ENCODE measurements at regions not wholly inside any gene's neighbourhood (a gene's known extent, or its start where the extent isn't known, plus 50 kb on each side); places are given as distances from the start of the nearest gene placed in this dataset.
"Not testable (repeated sequence)": the region's sequence is repeated elsewhere in the genome, so short reads cannot be mapped to it uniquely, and the experiment has no call there.

DNA sequence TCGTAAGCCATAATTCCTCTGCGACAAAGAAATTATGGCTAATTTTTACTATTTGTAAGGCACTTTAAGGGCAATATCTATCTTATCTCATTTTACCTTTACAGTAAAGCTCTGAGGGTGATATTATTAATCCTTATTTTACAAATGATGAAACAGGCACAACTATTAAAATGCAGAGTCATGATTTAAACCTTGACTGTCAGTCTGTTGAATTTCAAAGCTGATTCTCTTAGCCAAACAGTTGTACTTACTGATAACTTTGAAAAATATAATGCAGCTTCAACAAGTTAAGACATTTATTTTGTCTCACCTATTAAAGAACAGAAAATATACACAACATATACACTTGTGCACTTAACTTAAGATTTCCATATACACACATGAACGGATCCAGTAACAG, 88.2 kb downstream of the SMPDL3A start:
- Histone ChIP-seq H3K27ac (no peak overlapping the region), H3K9me3 (ENCODE audit: severe bottlenecking) (no peaks in the 10 kb centered on the region), H3K4me3 (ENCODE audit: low read depth, low read length) (no peak overlapping the region), H3K36me3 (no peaks in the 10 kb centered on the region), H3K27me3 (ENCODE audit: insufficient read depth, low read depth, severe bottlenecking) (no peaks in the 10 kb centered on the region)
- TF ChIP-seq, protein P1, sequence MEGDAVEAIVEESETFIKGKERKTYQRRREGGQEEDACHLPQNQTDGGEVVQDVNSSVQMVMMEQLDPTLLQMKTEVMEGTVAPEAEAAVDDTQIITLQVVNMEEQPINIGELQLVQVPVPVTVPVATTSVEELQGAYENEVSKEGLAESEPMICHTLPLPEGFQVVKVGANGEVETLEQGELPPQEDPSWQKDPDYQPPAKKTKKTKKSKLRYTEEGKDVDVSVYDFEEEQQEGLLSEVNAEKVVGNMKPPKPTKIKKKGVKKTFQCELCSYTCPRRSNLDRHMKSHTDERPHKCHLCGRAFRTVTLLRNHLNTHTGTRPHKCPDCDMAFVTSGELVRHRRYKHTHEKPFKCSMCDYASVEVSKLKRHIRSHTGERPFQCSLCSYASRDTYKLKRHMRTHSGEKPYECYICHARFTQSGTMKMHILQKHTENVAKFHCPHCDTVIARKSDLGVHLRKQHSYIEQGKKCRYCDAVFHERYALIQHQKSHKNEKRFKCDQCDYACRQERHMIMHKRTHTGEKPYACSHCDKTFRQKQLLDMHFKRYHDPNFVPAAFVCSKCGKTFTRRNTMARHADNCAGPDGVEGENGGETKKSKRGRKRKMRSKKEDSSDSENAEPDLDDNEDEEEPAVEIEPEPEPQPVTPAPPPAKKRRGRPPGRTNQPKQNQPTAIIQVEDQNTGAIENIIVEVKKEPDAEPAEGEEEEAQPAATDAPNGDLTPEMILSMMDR (IDR thresholded peaks at IDR 0.05; ENCODE audit: low read depth, low read length) = no peak
- DNase-seq = no peak

DNA sequence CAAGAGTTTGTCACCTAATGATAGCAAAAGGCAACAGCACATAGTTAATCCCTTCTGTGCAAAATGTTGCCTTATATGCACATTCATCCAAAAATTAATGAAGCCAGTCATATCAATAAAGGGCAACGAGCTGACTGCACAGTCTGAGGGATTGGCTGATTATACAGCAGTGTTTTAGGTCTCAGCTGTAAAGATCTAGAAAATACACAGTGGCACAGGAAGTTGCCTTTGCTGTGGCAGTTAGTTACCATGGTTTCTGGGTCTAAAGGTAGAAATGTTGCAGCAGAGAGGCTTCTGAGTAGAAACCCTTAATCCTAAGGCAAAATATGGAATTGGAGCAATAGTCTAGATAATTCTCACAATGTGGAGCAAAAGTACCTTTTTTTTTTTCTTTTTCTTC, 89.7 kb downstream of the SMPDL3A start:
- TF ChIP-seq, protein P1 (IDR thresholded peaks at IDR 0.05; ENCODE audit: low read depth, low read length) = no peak
- no peak for DNase-seq
- Histone ChIP-seq H3K9me3 (ENCODE audit: severe bottlenecking) (no peaks in the 10 kb centered on the region), H3K27ac (no peak overlapping the region), H3K36me3 (no peaks in the 10 kb centered on the region), H3K4me3 (ENCODE audit: low read depth, low read length) (no peak overlapping the region), H3K27me3 (ENCODE audit: insufficient read depth, low read depth, severe bottlenecking) (no peaks in the 10 kb centered on the region)

DNA sequence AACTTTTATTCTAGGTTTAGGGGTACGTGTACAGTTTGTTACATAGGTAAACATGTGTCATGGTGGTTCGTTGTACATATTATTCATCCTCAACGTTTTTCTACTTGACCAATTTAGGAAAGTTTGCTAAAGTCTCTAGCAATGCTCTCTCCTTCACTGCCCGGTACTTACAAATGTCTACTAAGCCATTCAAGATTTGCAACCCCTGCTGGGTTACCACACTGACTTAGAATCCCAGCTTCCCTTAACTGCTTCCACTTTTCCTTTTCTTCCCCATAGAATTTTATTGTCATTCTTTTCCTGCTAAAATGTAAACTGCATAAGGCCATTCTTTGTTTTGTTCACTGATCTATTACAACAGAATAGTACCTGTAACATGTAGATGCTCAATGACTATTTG, 97.4 kb downstream of the SMPDL3A start:
- Histone ChIP-seq H3K4me3 (ENCODE audit: low read depth, low read length) (no peak overlapping the region), H3K36me3 (no peaks in the 10 kb centered on the region), H3K27ac (no peak overlapping the region), H3K9me3 (ENCODE audit: severe bottlenecking) (no peaks in the 10 kb centered on the region), H3K27me3 (ENCODE audit: insufficient read depth, low read depth, severe bottlenecking) (no peaks in the 10 kb centered on the region)
- no peak for DNase-seq
- TF ChIP-seq, protein P1 (IDR thresholded peaks at IDR 0.05; ENCODE audit: low read depth, low read length) = no peak

DNA sequence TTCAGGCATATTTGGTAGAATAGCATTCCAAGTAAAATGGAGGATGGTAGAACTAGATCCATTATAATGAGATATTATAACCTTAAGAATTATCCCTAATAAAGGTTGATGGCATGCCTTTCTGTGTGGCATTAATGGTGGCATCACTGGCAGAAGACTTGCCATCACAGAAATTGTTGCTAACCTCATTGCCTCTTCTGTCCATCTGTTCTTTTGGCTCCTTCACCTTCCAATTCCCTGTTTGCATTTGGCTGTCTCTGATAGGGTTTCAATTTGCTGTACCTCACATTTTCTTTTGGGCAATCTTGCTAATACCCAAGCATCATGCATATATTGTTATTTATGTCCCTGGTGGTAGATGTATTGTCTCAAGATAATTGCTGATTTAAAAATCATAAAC, 98.9 kb downstream of the SMPDL3A start:
- no peaks in the 10 kb centered on the region for H3K9me3 ChIP-seq (ENCODE audit: severe bottlenecking)
- TF ChIP-seq, protein P1 (IDR thresholded peaks at IDR 0.05; ENCODE audit: low read depth, low read length) = no peak
- H3K4me3 ChIP-seq (ENCODE audit: low read depth, low read length) = no peak overlapping the region
- no peak for DNase-seq
- H3K27me3 ChIP-seq (ENCODE audit: insufficient read depth, low read depth, severe bottlenecking) = no peaks in the 10 kb centered on the region
- no peaks in the 10 kb centered on the region for H3K36me3 ChIP-seq
- H3K27ac ChIP-seq = no peak overlapping the region

DNA sequence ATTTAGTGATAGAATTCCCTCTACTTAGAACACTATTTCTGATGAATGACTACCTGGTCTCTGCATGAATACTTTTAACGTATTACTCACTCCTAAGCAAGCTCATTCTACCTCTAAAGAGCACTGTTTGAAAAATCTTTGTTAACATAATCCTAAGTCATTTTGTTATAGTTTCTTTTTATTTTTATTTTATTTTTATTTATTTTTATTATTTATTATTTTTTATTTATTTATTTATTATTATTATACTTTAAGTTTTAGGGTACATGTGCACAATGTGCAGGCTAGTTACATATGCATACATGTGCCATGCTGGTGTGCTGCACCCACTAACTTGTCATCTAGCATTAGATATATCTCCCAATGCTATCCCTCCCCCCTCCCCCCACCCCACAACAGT, 99.6 kb downstream of the SMPDL3A start:
- H3K9me3 ChIP-seq (ENCODE audit: severe bottlenecking); H3K27ac ChIP-seq; H3K4me3 ChIP-seq (ENCODE audit: low read depth, low read length); H3K36me3 ChIP-seq; H3K27me3 ChIP-seq (ENCODE audit: insufficient read depth, low read depth, severe bottlenecking); DNase-seq: not testable (repeated sequence)

DNA sequence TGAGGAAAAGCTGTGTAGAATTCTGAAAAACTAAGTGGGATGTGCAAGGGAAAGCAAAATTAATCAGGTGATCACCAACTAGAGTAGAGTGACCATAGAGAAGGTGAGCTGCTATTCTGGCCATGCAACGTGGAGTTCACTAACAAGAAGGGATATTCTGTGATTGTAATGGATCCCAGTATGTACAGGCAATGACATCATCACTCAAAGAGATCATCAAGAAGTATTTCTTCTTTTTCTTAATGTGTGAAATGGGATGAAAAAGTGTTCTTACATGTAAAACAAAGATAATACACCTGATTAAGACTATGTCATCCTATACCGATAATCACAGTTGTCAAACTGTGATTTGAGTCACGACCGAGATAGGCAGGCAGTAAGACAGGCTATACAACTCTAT, 101.2 kb downstream of the SMPDL3A start:
- H3K4me3 ChIP-seq (ENCODE audit: low read depth, low read length) = no peak overlapping the region

More for the DNA sequence above, 101.2 kb downstream of the SMPDL3A start:
- TF ChIP-seq, protein P1 (IDR thresholded peaks at IDR 0.05; ENCODE audit: low read depth, low read length) = no peak
- Histone ChIP-seq H3K36me3 (no peaks in the 10 kb centered on the region), H3K27me3 (ENCODE audit: insufficient read depth, low read depth, severe bottlenecking) (no peaks in the 10 kb centered on the region), H3K9me3 (ENCODE audit: severe bottlenecking) (no peaks in the 10 kb centered on the region), H3K27ac (no peak overlapping the region)
- DNase-seq = no peak
